Epidermal melanocyte (primary cell): ENCODE measurements at regions not wholly inside any gene's neighbourhood (a gene's known extent, or its start where the extent isn't known, plus 50 kb on each side); places are given as distances from the start of the nearest gene placed in this dataset.
"Not testable (repeated sequence)": the region's sequence is repeated elsewhere in the genome, so short reads cannot be mapped to it uniquely, and the experiment has no call there.

Experiments
- DNase-seq: peaks from one replicate; pipeline ENCODE4 v3.0.0; 2011; ENCODE audit warnings: low spot score; ENCODE audit not compliant: insufficient read length

DNA sequence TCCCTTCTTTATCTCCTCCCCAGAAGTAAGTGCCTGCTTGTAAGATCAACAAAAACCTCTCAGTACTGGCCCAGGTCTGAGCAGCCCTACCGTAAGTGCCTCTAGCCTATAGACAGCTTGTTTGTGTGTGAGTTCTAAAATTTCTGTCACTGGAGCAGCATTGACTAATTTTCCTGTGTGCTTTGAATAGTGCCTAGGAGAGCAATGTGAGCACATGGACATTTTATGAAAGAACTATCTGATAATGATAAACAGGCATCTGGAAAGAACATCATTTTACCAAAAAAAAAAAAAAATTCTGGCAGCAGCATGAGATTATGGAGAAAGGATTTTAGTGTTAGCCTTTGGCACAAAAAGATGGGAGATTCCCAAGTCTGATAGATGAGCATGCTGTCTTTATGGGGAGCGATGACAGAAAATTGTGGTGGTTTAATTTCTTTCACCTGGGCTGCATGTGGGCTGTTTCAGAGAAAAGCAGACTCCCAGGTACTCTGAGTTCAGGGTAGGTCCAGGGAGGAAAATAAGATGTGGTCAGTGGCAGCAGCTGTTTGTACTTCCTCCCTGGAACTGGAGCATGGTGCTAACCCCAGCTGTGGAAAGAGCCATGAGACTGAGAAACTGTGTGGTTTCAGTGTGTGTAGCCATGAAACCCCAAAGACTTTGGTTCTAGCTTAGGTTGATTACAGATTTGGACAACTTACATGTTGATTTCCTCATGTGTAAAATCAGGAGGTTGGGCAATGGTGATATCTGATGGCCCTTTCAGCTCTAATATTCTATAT lies 419.9 kb downstream of the NTRK2 start:
- no peak for DNase-seq

DNA sequence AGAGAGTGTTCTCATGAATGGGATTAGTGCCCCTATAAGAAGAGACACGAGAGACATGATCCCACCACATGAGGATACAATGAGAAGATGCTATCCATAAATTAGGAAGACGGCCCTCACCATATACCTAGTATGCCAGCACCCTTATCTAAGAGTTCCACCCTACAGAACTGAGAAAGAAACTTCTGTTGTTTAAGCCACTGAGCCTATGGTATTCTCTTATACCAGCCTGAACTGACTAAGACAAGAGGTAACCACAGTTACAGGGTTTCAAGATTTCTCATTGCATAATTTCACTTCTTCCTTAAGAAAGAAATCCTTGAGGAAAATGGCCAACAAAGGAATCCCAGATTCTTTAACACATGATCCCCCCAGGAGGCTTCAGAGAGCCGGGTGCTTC lies 412.4 kb downstream of the NTRK2 start:
- DNase-seq, result no peak

DNA sequence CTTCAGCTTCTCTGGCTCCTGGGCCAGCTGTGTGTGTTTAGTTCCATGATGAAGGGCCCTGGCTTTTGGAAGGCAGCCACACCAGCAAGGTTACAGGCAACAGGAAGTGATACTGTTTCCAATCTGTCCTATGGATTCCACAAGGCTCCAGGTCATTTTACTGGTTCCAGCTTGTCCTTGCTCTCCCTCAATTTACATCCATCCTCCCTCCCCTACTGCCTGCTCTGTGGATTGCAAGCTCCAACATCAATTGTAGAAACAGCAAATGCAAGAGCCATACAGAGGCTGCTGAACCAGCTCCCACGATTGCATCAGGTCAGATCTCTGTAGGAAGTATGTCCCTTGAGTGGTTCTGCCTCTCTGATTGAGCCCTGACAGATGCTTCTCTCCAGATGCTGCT lies 409.8 kb downstream of the NTRK2 start:
- no peak for DNase-seq

DNA sequence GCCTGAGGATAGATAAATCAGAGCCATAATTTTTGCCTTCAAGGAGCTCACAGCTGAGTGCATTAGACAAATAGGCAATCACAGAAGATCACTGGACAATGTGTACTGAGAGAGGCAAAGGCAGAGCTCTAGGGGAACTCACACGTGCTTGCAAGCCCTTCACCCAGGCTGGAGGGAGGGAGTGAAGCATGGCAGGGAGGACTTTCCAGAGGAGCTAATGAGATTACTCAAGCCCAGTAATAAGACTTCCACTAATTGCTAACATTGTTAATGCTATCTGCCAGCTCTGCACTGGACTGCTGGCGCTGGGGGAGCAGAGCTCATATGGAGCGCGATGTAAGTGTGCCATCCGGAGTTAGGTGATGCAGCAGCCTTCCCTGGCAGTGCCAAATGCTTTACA lies 408.4 kb downstream of the NTRK2 start:
- no peak for DNase-seq

DNA sequence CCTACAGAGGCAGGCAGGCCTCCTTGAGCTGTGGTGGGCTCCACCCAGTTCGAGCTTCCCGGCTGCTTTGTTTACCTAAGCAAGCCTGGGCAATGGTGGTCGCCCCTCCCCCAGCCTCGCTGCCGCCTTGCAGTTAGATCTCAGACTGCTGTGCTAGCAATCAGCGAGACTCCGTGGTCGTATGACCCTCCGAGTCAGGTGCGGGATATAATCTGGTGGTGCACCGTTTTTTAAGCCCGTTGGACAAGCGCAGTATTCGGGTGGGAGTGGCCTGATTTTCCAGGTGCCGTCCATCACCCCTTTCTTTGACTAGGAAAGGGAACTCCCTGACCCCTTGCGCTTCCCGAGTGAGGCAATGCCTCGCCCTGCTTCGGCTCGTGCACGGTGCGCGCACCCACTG lies 407.6 kb downstream of the NTRK2 start:
- not testable (repeated sequence) for DNase-seq
